Right atrium auricular region (tissue), 2 donors: ENCODE measurements at regions not wholly inside any gene's neighbourhood (a gene's known extent, or its start where the extent isn't known, plus 50 kb on each side); places are given as distances from the start of the nearest gene placed in this dataset.

Experiments
- DNase-seq: peaks from one replicate; pipeline ENCODE4 v3.0.0-alpha.2; 2019; ENCODE audit warnings: low spot score
- H3K27ac ChIP-seq, 2 donors: fragments of 200-600 bp; sonication (generic); 1 replicate in 1 of 2; 2 replicates in 1 of 2; pipeline ENCODE4 v1.5.1; 2016 to 2019
- H3K27me3 ChIP-seq, 2 donors: fragments of 200-600 bp; sonication (generic); one replicate each; pipeline versions ENCODE4 v1.5.1 to v1.6.0; 2017 to 2019
- H3K36me3 ChIP-seq: fragments of 200-600 bp; sonication (generic); one replicate; pipeline ENCODE4 v1.5.1; 2016
- H3K4me1 ChIP-seq, 2 donors: fragments of 200-600 bp; sonication (generic); one replicate each; pipeline versions ENCODE4 v1.5.1 to v1.6.0; 2017 to 2019
- H3K4me3 ChIP-seq, 2 donors: fragments of 200-600 bp; sonication (generic); 1 replicate in 1 of 2; 2 replicates in 1 of 2; pipeline ENCODE4 v1.5.1; 2017 to 2019; ENCODE audit warnings: mild to moderate bottlenecking in 1 of 2, moderate library complexity in 1 of 2
- H3K9me3 ChIP-seq, 2 donors: fragments of 200-600 bp; sonication (generic); one replicate each; pipeline ENCODE4 v1.5.1; 2019
- TF ChIP-seq, protein P1 (sequence below), 2 donors: fragments of 200-600 bp; sonication (generic); IDR thresholded peaks; one replicate each; pipeline ENCODE4 v1.5.1; 2019; ENCODE audit warnings: antibody characterized with exemption in 2 of 2

DNA sequence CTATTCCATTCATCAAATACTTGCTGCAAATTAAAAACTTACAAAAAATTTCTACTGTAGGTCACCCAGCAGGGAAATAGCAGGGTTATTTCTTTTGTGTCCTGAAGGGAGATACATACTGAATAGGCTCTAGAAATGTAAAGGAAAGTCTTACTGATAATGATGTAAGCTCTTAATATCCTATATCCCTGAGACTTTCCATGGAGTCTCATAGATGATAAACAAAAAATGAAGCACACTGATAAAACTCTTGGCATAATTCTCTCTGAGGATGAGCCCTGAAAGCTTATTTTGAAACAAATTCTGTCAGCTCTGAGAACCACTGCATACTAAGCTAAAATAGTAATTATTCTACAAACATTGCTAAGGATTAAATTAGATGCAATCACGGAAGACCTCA, 819.6 kb upstream of the PTPRD start:
- Histone ChIP-seq H3K27ac (no peak overlapping the region), H3K9me3 (no peaks in the 10 kb centered on the region), H3K4me1 (no peaks in the 10 kb centered on the region), H3K27me3 (no peaks in the 10 kb centered on the region), H3K4me3 (no peak overlapping the region), H3K36me3 (no peaks in the 10 kb centered on the region)
- TF ChIP-seq, protein P1, sequence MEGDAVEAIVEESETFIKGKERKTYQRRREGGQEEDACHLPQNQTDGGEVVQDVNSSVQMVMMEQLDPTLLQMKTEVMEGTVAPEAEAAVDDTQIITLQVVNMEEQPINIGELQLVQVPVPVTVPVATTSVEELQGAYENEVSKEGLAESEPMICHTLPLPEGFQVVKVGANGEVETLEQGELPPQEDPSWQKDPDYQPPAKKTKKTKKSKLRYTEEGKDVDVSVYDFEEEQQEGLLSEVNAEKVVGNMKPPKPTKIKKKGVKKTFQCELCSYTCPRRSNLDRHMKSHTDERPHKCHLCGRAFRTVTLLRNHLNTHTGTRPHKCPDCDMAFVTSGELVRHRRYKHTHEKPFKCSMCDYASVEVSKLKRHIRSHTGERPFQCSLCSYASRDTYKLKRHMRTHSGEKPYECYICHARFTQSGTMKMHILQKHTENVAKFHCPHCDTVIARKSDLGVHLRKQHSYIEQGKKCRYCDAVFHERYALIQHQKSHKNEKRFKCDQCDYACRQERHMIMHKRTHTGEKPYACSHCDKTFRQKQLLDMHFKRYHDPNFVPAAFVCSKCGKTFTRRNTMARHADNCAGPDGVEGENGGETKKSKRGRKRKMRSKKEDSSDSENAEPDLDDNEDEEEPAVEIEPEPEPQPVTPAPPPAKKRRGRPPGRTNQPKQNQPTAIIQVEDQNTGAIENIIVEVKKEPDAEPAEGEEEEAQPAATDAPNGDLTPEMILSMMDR (IDR thresholded peaks at IDR 0.05) = no peak
- DNase-seq = no peak

DNA sequence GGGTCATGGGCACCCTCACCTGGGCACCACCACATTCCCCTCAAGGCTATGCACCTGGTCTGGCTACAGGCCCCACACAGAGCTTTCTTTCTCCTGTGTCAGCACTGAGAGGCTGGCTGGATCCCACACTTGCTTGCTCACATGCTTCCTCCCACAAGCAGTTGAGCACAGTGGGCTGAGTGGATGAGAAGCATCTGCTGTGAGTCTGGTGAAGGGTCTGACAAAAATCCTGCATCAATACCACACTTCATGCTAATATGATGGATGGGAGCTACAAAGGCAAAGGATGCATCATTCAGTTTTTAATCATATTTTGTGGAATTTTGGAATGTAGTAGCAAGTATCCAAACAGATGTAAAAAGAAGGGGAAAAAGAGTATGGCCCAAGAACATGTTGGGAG, 830.8 kb upstream of the PTPRD start:
- H3K4me3 ChIP-seq = no peak overlapping the region
- H3K4me1 ChIP-seq = no peaks in the 10 kb centered on the region
- no peak overlapping the region for H3K27ac ChIP-seq
- no peaks in the 10 kb centered on the region for H3K9me3 ChIP-seq
- TF ChIP-seq, protein P1 (IDR thresholded peaks at IDR 0.05) = no peak
- no peak for DNase-seq
- no peaks in the 10 kb centered on the region for H3K36me3 ChIP-seq
- no peaks in the 10 kb centered on the region for H3K27me3 ChIP-seq

DNA sequence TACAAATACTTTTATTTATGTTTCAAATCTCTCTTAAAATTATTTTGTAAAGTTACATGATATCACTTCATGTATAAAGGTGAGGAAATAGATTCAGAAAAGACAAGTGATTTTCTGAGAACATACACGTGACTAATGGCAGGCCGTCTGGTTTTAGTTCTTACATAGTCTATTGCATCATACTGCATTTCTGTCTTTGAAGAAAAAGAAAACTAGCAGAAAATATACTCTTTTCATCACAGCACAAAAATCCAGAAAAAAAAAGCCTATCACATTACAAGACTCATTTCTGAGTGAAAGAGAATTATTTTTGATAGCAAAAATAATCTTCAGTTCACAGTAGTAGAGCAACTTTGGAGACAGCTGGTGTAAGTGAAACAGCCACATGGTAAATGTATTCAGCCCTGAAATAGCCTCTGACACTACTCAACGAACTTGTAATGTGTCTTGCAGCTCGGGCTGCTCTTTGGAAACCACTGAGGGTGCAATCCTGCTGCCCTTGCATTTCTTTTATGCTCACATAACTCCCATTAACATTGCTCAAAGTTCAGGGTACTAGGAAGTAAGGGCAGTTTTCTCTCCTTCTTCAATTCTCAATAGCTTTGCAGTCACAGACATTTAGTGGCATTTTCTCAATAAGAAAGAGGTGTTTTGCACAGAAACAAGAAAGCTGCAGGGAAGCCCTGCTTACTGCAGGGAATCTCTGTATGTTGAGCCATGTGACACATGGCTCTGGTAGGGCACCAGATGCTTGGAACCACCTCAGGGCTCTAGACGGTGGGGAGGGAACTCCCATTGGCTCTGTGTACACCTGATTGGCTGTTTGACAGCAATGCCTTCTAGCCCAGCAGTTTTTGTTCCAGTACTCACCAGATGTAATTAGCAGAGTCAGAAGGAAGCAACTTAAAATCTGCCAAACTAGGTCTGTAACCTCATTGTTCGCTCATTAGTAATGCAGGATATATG, 845.3 kb upstream of the PTPRD start:
- H3K4me3 ChIP-seq = no peak overlapping the region
- H3K36me3 ChIP-seq = no peaks in the 10 kb centered on the region
- H3K9me3 ChIP-seq = no peaks in the 10 kb centered on the region
- no peaks in the 10 kb centered on the region for H3K4me1 ChIP-seq
- DNase-seq = no peak
- H3K27ac ChIP-seq = no peak overlapping the region
- TF ChIP-seq, protein P1 (IDR thresholded peaks at IDR 0.05) = no peak
- H3K27me3 ChIP-seq = no peaks in the 10 kb centered on the region

DNA sequence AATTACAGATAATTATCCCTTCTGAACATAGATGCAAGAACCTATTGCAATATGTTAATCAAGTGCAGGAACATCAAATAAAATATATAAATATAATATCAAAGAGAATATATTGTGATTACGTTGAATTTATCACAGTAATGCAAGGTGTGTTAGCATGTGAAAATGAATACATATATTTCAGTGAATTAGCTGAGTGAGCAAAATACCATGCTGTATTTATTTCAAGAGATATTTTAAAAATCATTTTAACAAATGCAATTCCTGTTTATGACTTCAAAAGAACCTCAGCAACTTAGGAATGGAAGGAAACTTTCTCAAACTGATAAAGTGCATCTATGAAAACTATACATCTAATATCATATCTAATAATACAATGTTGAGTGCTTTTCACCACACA, 856.9 kb upstream of the PTPRD start:
- TF ChIP-seq, protein P1 (IDR thresholded peaks at IDR 0.05) = no peak
- no peak overlapping the region for H3K27ac ChIP-seq
- no peak for DNase-seq
- H3K4me3 ChIP-seq = no peak overlapping the region
- no peaks in the 10 kb centered on the region for H3K36me3 ChIP-seq
- no peaks in the 10 kb centered on the region for H3K27me3 ChIP-seq
- no peaks in the 10 kb centered on the region for H3K4me1 ChIP-seq
- H3K9me3 ChIP-seq = peaks cover 0 to 6% of the 10 kb centered on the region in 2 donors

DNA sequence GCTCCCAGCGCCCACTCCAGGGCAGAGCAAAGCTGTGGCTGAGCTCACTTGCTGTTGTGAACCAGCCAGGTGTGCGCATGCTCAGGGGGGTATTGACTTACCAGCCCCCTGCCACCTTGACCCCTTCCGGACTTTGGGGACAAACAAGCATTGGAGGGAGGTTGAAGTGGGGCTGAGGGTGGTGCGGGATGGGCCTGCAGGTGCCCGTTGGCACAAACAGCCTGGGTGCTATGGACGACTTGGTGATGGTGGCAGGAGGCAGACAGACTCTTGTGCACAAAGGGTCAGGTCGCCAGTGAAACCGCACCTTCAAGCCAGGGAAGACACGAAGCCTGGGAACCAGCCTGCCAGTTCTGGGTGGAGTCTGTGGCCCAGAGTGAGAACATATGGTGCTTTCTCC, 858.5 kb upstream of the PTPRD start:
- Histone ChIP-seq H3K27me3 (no peaks in the 10 kb centered on the region), H3K4me1 (no peaks in the 10 kb centered on the region), H3K4me3 (no peak overlapping the region), H3K27ac (no peak overlapping the region), H3K36me3 (no peaks in the 10 kb centered on the region), H3K9me3 (no peaks in the 10 kb centered on the region)
- DNase-seq = no peak
- TF ChIP-seq, protein P1 (IDR thresholded peaks at IDR 0.05) = no peak
